Colonic mucosa (tissue), 4 donors: ENCODE measurements at regions not wholly inside any gene's neighbourhood (a gene's known extent, or its start where the extent isn't known, plus 50 kb on each side); places are given as distances from the start of the nearest gene placed in this dataset.

Source experiments
- DNase-seq: peaks from one replicate; pipeline ENCODE4 v3.0.0-alpha.2; 2020
- H3K27ac ChIP-seq: fragments of 200-600 bp; one replicate; pipeline ENCODE4 v1.8.0; 2021
- H3K27me3 ChIP-seq: fragments of 200-600 bp; one replicate; pipeline ENCODE4 v1.8.0; 2021
- H3K36me3 ChIP-seq: fragments of 200-600 bp; one replicate; pipeline ENCODE4 v1.8.0; 2021
- H3K4me1 ChIP-seq: fragments of 200-600 bp; one replicate; pipeline ENCODE4 v1.8.0; 2021; ENCODE audit warnings: mild to moderate bottlenecking
- H3K4me3 ChIP-seq: fragments of 200-600 bp; one replicate; pipeline ENCODE4 v1.8.0; 2021
- H3K9ac ChIP-seq, 2 donors: one replicate each; pipeline ENCODE4 v1.7.0; 2013; ENCODE audit warnings: control low read depth in 2 of 2, low read depth in 2 of 2, low read length in 2 of 2
- H3K9me3 ChIP-seq: fragments of 200-600 bp; one replicate; pipeline ENCODE4 v1.8.0; 2021
- CTCF ChIP-seq: fragments of 200-600 bp; IDR thresholded peaks from one replicate; pipeline ENCODE4 v1.8.0; 2022; ENCODE audit warnings: antibody characterized with exemption, mild to moderate bottlenecking
- intact Hi-C: fragments of 100-400 bp; cut with DNase I; formaldehyde crosslinking; loops from one replicate; pipeline ENCODE4 v1.14.1; 2022
- donor health status: healthy.
- donor health status: DM: no; HTN: no; CAD: no.
- donor health status: DM: no; HTN: no; CAD: no.

GRCh38 chr14:66351310-66351709 lies 134.9 kb upstream of the CCDC196 start:
- Histone ChIP-seq H3K4me1 (no peaks in the 10 kb centered on the region), H3K9ac (no peak overlapping the region), H3K9me3 (no peaks in the 10 kb centered on the region), H3K36me3 (no peaks in the 10 kb centered on the region), H3K27ac (no peak overlapping the region), H3K4me3 (no peak overlapping the region), H3K27me3 (no peaks in the 10 kb centered on the region)
- TF ChIP-seq CTCF, result no peak
- no peak for DNase-seq
- intact Hi-C loops, result no loop called here

GRCh38 chr14:66359500-66359899 lies 126.7 kb upstream of the CCDC196 start:
- Histone ChIP-seq H3K36me3 (no peaks in the 10 kb centered on the region), H3K9me3 (no peaks in the 10 kb centered on the region), H3K27me3 (no peaks in the 10 kb centered on the region), H3K4me3 (no peak overlapping the region), H3K4me1 (no peaks in the 10 kb centered on the region), H3K27ac (no peak overlapping the region), H3K9ac (no peak overlapping the region)
- peak; percentile 39 for TF ChIP-seq CTCF
- no peak for DNase-seq
- intact Hi-C loops, result no loop called here

DNA sequence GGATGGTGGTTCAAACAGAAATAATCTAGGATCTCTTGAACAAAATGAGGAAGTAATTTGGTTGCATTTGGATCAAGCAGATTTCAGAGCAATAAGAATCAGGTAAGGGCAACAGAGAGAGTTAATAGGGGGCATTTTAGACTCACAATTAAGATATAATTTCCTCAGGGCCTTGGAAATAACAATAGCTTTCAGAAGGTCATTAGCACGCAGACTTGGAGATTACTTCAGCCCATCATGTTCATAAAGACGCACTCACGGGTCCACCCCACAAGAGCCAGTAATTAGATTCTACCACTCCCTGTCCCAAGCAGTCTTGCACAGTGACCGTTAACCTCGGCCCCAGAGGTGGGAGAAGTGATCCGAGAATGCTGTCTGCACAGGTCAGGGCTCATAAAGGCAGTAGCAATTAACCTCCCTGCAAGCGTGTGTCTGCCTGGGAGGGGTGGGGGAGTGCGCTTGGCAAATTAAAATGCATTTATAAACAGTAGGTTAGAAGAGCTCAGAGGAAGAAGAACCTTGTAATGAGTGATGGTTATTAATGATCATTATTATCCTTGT lies 125.7 kb upstream of the CCDC196 start:
- H3K4me1 ChIP-seq, result no peaks in the 10 kb centered on the region
- TF ChIP-seq CTCF, result no peak
- DNase-seq, result no peak

GRCh38 chr14:66361013-66361412 lies 125.2 kb upstream of the CCDC196 start:
- Histone ChIP-seq H3K27me3 (no peaks in the 10 kb centered on the region), H3K4me3 (no peak overlapping the region), H3K9ac (no peak overlapping the region), H3K4me1 (no peaks in the 10 kb centered on the region), H3K36me3 (no peaks in the 10 kb centered on the region), H3K27ac (no peak overlapping the region), H3K9me3 (no peaks in the 10 kb centered on the region)
- TF ChIP-seq CTCF, result no peak
- DNase-seq, result no peak
- intact Hi-C loops, result loop anchor here (10.0 kb wide), 1 partner anchor 754 kb away; no protein-coding TSS in a partner anchor

More for the DNA sequence above, 125.7 kb upstream of the CCDC196 start:
- H3K9ac ChIP-seq, result no peak overlapping the region
- no peaks in the 10 kb centered on the region for H3K36me3 ChIP-seq
- intact Hi-C loops, result loop anchor here (10.0 kb wide), 1 partner anchor 754 kb away; no protein-coding TSS in a partner anchor
- no peak overlapping the region for H3K4me3 ChIP-seq
- H3K9me3 ChIP-seq, result no peaks in the 10 kb centered on the region
- no peak overlapping the region for H3K27ac ChIP-seq
- H3K27me3 ChIP-seq, result no peaks in the 10 kb centered on the region

- intact Hi-C loops, result loop anchor here (10.0 kb wide), 1 partner anchor 749 kb away; no protein-coding TSS in a partner anchor
- Histone ChIP-seq H3K36me3 (no peaks in the 10 kb centered on the region), H3K9ac (no peak overlapping the region), H3K27ac (no peak overlapping the region), H3K27me3 (no peaks in the 10 kb centered on the region), H3K4me1 (no peaks in the 10 kb centered on the region), H3K9me3 (no peaks in the 10 kb centered on the region), H3K4me3 (no peak overlapping the region)
- DNase-seq, result no peak
- no peak for TF ChIP-seq CTCF
Measured at GRCh38 chr14:66365388-66365787, 120.8 kb upstream of the CCDC196 start.
